Fibroblast of the aortic adventitia (primary cell): ENCODE measurements at regions not wholly inside any gene's neighbourhood (a gene's known extent, or its start where the extent isn't known, plus 50 kb on each side); places are given as distances from the start of the nearest gene placed in this dataset.

Source experiments
- DNase-seq: peaks from one replicate; pipeline ENCODE4 v3.0.0-alpha.2; 2010; ENCODE audit warnings: low read depth
- H3K4me3 ChIP-seq: 2 replicates; pipeline ENCODE4 v1.5.1; 2011; ENCODE audit warnings: low read depth, mild to moderate bottlenecking, control low read depth, low read length, moderate library complexity
- CTCF ChIP-seq: IDR thresholded peaks from 2 replicates; pipeline ENCODE4 v1.5.1; 2011; ENCODE audit warnings: mild to moderate bottlenecking, low read length, control low read depth, inconsistent platforms; ENCODE audit not compliant: insufficient read depth

- H3K4me3 ChIP-seq = no peak overlapping the region
- peak; percentile 10 for DNase-seq
- no peak for TF ChIP-seq CTCF
Observed at GRCh38 chr2:107338059-107338458, 452.1 kb upstream of the ST6GAL2 start.

GRCh38 chr2:107338571-107338970 is 452.6 kb upstream of the ST6GAL2 start:
- no peak for DNase-seq
- TF ChIP-seq CTCF = no peak

GRCh38 chr2:107340955-107341354 is 455.0 kb upstream of the ST6GAL2 start:
- DNase-seq = no peak
- TF ChIP-seq CTCF = no peak
- no peak overlapping the region for H3K4me3 ChIP-seq

More at GRCh38 chr2:107338571-107338970, 452.6 kb upstream of the ST6GAL2 start:
- no peak overlapping the region for H3K4me3 ChIP-seq

- TF ChIP-seq CTCF = no peak
Observed at GRCh38 chr2:107349329-107349728, 463.4 kb upstream of the ST6GAL2 start.

GRCh38 chr2:107354175-107354574 is 468.2 kb upstream of the ST6GAL2 start:
- H3K4me3 ChIP-seq = no peak overlapping the region
- DNase-seq = no peak
- no peak for TF ChIP-seq CTCF

More at GRCh38 chr2:107349329-107349728, 463.4 kb upstream of the ST6GAL2 start:
- no peak for DNase-seq
- H3K4me3 ChIP-seq = no peak overlapping the region

GRCh38 chr2:107358362-107358761 is 468.3 kb upstream of the RGPD4 start:
- no peak overlapping the region for H3K4me3 ChIP-seq
- no peak for TF ChIP-seq CTCF
- DNase-seq = no peak

- TF ChIP-seq CTCF = no peak
- no peak overlapping the region for H3K4me3 ChIP-seq
- no peak for DNase-seq
Observed at GRCh38 chr2:107359021-107359420, 467.7 kb upstream of the RGPD4 start.
